Forelimb muscle (tissue), 1 donor: ENCODE measurements at regions not wholly inside any gene's neighbourhood (a gene's known extent, or its start where the extent isn't known, plus 50 kb on each side); places are given as distances from the start of the nearest gene placed in this dataset.
"Not testable (repeated sequence)": the region's sequence is repeated elsewhere in the genome, so short reads cannot be mapped to it uniquely, and the experiment has no call there.

Experiments used
- DNase-seq: peaks from one replicate; pipeline ENCODE4 v3.0.0-alpha.2; 2013; ENCODE audit warnings: low read depth

DNA sequence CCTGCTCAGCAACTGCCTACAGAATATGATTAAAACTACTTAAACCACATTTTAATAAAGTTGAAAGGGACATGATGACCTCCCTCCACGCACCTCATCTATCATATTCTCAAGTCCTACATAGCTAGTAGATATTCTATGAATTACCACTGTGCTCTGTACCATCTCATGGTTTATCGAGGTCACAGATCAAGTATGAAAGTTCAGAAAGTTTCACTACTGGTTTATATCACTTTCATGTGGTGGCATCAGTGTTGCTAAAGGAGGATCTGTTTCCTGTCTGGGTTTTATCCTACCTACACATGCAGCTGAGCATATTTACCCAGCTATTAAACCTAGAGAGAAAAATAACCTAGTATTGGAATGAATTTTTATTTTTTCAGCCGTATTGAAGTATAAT is 214.9 kb upstream of the MON1B start:
- no peak for DNase-seq

- no peak for DNase-seq
Observed at GRCh38 chr16:76976756-76977155, 214.2 kb upstream of the MON1B start.

DNA sequence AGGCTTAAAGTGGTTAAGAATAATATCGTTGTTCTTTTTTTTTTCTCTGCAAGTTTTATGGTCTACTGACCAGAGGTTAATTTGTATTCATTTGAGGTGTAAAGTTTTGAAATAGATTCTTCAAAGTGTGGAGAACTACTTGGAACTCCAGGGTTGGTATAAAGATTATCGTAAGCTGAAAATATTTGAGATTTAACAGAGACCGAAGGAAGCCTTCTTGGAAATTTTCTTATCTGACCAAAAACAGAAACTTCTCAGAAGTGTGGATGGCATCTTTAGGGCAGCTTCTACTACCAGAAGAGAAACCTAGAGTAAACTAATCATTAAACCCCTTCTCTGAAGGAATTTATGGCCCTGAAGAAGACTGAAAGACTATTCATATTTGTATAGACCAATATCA is 206.8 kb upstream of the MON1B start:
- no peak for DNase-seq

DNA sequence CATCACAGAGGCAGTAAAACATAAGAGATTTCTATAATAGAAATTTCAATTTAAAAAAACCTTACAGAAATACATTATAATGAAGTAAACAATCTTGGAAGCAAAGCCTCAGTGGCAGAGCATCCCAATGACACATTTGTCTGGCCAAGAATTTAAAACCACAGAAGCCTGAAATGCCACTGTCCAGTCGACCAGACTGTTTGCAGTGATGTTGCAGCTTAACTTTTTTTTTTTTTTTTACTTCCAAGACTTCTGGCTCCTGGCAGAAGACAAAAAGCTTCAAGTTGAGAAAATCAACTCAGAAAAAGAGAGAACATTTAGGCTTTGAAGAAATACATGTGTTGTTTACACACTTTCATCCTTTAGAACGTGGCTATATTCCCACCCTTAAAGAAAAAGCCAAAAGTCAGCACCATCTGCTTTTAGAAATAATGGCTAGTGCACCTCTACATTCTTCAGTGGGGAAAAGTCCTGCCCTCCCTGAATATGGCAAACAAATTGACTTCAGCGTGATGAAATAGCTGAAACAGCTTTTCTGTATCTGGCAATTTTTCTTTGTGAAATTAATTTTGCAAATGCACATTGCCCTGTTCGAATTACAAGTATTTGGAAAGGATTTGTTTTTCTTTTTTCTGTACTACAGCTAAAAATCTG is 205.5 kb upstream of the MON1B start:
- DNase-seq, result peak; percentile 8

GRCh38 chr16:76988526-76988925 is 202.5 kb upstream of the MON1B start:
- peak; percentile 13 for DNase-seq

- DNase-seq, result no peak
Observed at GRCh38 chr16:77002644-77003043, 188.3 kb upstream of the MON1B start.

DNA sequence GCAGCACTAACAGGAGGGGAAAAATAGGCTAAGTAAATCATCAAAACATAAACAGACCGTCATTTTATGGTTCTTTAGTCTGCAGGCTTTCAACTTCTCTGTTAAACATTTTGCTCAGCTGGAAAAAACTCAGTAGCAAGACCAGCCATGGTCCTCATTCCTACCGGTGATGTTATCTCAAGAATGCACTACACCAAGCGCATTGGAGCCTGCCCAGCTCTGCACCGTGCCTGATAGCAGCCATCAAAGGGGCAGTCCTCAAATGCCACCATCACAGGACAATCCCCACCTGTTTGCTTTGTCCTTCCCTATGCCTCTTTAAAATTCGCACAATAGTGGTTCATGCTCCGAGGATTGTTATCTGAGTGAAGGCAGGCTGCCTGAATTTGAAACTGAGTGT is 181.5 kb upstream of the MON1B start:
- no peak for DNase-seq

GRCh38 chr16:77014441-77014840 is 176.5 kb upstream of the MON1B start:
- no peak for DNase-seq

DNA sequence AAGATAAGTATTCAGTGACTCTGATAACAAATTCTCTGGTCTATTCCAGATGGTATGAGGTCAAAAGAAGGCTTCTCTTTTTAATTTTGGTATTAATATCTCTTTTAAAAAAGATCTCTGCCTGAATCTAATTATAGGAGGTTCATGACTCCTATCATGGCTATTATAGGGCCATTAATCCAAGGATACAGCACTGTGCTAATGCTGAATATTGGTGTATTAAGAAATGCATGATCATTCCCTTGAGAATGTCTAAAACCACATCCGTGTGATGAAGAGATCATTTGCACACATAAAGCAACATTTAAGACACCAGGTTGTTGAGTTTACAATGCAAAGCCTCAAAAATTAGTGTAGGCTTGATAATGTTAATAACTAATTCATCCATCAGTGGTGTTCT is 160.4 kb upstream of the MON1B start:
- DNase-seq, result no peak

GRCh38 chr16:77033516-77033915 is 157.5 kb upstream of the MON1B start:
- DNase-seq, result peak; percentile 5

DNA sequence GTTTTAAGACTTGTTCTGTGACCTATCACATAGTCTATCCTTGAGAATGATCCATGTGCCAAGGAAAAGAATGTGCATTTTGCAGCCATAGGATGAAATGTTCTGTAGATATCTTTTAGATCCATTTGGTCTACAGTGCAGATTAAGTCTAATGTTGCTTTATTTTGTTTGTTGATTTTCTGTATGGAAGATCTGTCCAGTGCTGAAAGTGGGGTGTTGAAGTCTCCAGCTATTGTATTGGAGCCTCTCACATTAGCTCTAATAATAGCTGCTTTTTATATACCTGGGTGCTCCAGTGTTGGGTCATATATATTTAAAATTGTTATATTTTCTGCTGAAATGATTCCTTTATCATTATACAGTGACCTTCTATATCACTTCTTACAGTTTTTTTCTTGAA is 155.6 kb upstream of the MON1B start:
- DNase-seq, result no peak

- no peak for DNase-seq
Observed at GRCh38 chr16:77037696-77038347, 153.2 kb upstream of the MON1B start.

GRCh38 chr16:77041468-77041867 is 149.5 kb upstream of the MON1B start:
- DNase-seq, result no peak

DNA sequence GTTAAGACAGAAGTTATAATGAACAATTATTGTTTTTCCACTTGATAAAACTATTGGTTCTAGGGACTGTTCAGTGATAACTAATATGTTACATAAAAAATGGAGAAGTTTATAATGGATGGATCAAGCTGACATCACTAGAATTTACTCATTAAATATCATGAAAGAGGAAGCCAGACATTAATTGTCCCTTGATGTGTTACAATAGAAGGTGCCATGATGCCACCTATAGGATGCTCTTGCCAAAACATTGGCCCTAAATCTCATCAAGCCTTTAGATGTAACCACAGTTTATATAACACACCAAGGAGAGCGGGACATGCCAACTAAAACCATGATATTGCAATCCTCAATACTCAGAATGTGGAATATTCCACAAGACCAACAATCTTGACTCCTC is 147.9 kb upstream of the MON1B start:
- DNase-seq, result no peak

- no peak for DNase-seq
Observed at GRCh38 chr16:77046206-77046605, 144.8 kb upstream of the MON1B start.

- no peak for DNase-seq
Observed at GRCh38 chr16:77048085-77048484, 142.9 kb upstream of the MON1B start.

- no peak for DNase-seq
Observed at GRCh38 chr16:77049577-77049976, 141.4 kb upstream of the MON1B start.

- not testable (repeated sequence) for DNase-seq
Observed at GRCh38 chr16:77056597-77056996, 134.4 kb upstream of the MON1B start.

DNA sequence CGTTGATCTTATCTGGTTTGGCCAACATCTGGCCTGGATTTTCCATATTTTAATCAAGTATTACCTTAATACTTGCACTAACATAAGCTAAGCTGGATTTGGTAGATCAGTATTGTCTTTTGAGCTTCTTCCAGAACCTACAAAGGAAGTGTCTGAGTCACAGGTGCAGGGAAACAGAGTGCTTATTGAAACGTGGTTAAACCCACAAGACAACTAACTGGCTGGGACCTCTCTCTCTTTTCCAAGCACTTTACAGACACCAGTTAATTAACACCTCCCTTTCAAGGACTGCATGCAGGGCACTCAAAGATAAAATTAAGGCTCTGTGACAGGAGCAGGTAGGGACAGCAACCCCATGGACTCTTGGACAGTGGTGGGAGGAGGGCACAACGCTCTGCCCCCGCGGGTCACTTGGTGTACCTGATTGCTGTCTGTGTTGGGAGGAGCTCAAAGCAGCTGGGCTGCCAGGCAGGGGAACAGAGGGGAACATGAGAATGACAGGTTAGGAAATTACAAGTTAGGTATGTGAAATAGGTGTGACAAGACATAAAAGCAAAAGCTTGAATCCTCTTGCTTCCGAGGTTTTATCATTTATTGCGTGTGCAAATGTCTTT is 133.7 kb upstream of the MON1B start:
- no peak for DNase-seq

- DNase-seq, result no peak
Observed at GRCh38 chr16:77059446-77059845, 131.5 kb upstream of the MON1B start.

DNA sequence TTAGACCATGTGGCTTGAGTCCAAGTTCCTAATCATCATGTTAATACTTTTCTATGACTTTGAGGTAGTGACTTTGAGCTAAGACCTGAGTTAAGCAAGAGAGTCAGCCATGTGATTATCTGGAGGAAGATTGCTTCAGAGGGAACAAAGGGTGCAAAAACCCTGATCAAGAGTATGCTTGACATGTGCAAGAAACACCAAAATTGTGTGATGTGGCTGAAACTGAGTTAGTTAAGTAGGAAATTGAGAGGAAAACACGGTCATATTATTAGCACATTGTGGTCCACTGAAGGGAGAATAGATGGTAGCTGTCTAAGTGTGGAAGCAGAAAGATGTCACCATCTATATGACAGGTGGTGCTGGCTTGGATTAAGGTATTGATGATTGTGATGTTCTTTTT is 130.4 kb upstream of the MON1B start:
- no peak for DNase-seq

GRCh38 chr16:77062878-77063675 is 127.9 kb upstream of the MON1B start:
- no peak for DNase-seq

GRCh38 chr16:77063676-77064016 is 127.3 kb upstream of the MON1B start:
- no peak for DNase-seq
